SH-SY5Y (cell line): ENCODE measurements at regions not wholly inside any gene's neighbourhood (a gene's known extent, or its start where the extent isn't known, plus 50 kb on each side); places are given as distances from the start of the nearest gene placed in this dataset.

ENCODE experiments used
- GATA2 ChIP-seq: IDR thresholded peaks from 2 replicates; pipeline ENCODE4 v1.6.1; 2011; ENCODE audit warnings: mild to moderate bottlenecking, low read depth, low read length
- GATA3 ChIP-seq: IDR thresholded peaks from 2 replicates; pipeline ENCODE4 v1.6.1; 2011; ENCODE audit warnings: low read depth, mild to moderate bottlenecking, low read length, moderate library complexity

GRCh38 chr7:81183326-81183725, 264.5 kb upstream of the SEMA3C start:
- TF ChIP-seq GATA2 (no peak), GATA3 (no peak)
